Body of pancreas (tissue), 4 donors: ENCODE measurements at regions not wholly inside any gene's neighbourhood (a gene's known extent, or its start where the extent isn't known, plus 50 kb on each side); places are given as distances from the start of the nearest gene placed in this dataset.

Experiments
- POLR2A ChIP-seq, 3 donors: fragments of 450-650 bp; IDR thresholded peaks; one replicate each; pipeline ENCODE4 v1.6.1; 2016; ENCODE audit warnings: antibody characterized with exemption in 3 of 3, mild to moderate bottlenecking in 2 of 3
- TF ChIP-seq, protein P1 (sequence below), 7 experiments: fragments of 450-650 bp in 4 of 7; fragments of 200-600 bp in 3 of 7; sonication (generic) in 3 of 7; IDR thresholded peaks; one replicate each; pipeline ENCODE4 v1.5.1; 2016 to 2019; ENCODE audit warnings: antibody characterized with exemption in 7 of 7

DNA sequence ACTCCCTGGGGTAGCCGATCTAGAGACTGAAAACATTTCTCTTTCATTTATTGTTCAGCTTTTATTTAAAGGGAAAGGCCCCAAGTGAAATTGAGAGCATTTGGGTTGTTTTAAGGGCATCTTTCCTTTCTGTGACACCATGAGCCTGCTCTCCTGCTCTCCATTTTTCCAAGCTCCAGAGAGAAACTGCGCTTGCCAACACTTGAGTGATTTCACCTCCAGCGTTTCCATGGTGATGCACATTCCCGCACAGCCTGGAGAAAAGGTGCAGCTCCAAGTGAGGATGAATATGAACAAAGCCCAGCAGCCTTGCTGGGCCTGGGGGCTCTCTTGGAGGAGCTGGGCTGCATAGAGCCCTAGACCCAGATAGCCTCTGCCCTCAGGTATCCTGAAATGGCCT lies 159.2 kb upstream of the PPP2R3A start:
- TF ChIP-seq POLR2A (IDR thresholded peaks at IDR 0.05), result no peak
- TF ChIP-seq, protein P1, sequence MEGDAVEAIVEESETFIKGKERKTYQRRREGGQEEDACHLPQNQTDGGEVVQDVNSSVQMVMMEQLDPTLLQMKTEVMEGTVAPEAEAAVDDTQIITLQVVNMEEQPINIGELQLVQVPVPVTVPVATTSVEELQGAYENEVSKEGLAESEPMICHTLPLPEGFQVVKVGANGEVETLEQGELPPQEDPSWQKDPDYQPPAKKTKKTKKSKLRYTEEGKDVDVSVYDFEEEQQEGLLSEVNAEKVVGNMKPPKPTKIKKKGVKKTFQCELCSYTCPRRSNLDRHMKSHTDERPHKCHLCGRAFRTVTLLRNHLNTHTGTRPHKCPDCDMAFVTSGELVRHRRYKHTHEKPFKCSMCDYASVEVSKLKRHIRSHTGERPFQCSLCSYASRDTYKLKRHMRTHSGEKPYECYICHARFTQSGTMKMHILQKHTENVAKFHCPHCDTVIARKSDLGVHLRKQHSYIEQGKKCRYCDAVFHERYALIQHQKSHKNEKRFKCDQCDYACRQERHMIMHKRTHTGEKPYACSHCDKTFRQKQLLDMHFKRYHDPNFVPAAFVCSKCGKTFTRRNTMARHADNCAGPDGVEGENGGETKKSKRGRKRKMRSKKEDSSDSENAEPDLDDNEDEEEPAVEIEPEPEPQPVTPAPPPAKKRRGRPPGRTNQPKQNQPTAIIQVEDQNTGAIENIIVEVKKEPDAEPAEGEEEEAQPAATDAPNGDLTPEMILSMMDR (IDR thresholded peaks at IDR 0.05), result no peak
